HepG2 (cell line): ENCODE measurements at regions not wholly inside any gene's neighbourhood (a gene's known extent, or its start where the extent isn't known, plus 50 kb on each side); places are given as distances from the start of the nearest gene placed in this dataset.

Source experiments
- ATAD3A ChIP-seq: sonication (generic); formaldehyde crosslinking; IDR thresholded peaks from 2 replicates; pipeline ENCODE4 v1.4.0; 2020; ENCODE audit warnings: missing genetic modification reagents
- BORCS8-MEF2B ChIP-seq: sonication (generic); formaldehyde crosslinking; IDR thresholded peaks from 2 replicates; pipeline ENCODE4 v1.8.0; 2022; ENCODE audit warnings: mild to moderate bottlenecking, missing genetic modification reagents
- CREM ChIP-seq, 2 experiments: sonication (generic) in 1 of 2; formaldehyde crosslinking in 1 of 2; IDR thresholded peaks; 2 replicates each; pipeline versions ENCODE4 v1.4.0 to v1.6.1; 2016 to 2020; ENCODE audit warnings: antibody characterized with exemption in 1 of 2, mild to moderate bottlenecking in 1 of 2, missing genetic modification reagents in 1 of 2
- GTF3A ChIP-seq: sonication (generic); formaldehyde crosslinking; conservative IDR thresholded peaks from 2 replicates; pipeline ENCODE4 v1.4.0; 2020; ENCODE audit warnings: mild to moderate bottlenecking, missing genetic modification reagents
- KLF11 ChIP-seq: IDR thresholded peaks from 2 replicates; pipeline ENCODE4 v1.6.1; 2016; ENCODE audit warnings: missing compliant biosample characterization
- KLF12 ChIP-seq: sonication (generic); formaldehyde crosslinking; IDR thresholded peaks from 2 replicates; pipeline ENCODE4 v1.4.0; 2020; ENCODE audit warnings: missing genetic modification reagents, borderline replicate concordance
- MAFF ChIP-seq: IDR thresholded peaks from 2 replicates; pipeline ENCODE4 v1.6.1; 2011; ENCODE audit warnings: low read depth, low read length, improper control_type of control experiment
- SP5 ChIP-seq: IDR thresholded peaks from 2 replicates; pipeline ENCODE4 v1.6.1; 2016; ENCODE audit warnings: low read depth, borderline replicate concordance
- ZNF296 ChIP-seq: sonication (generic); formaldehyde crosslinking; conservative IDR thresholded peaks from 2 replicates; pipeline ENCODE4 v1.5.0; 2020; ENCODE audit warnings: mild to moderate bottlenecking, missing genetic modification reagents
- ZNF619 ChIP-seq: sonication (generic); formaldehyde crosslinking; IDR thresholded peaks from 2 replicates; pipeline ENCODE4 v1.4.0; 2020; ENCODE audit warnings: mild to moderate bottlenecking, missing genetic modification reagents
- ZNF672 ChIP-seq: sonication (generic); formaldehyde crosslinking; IDR thresholded peaks from 2 replicates; pipeline ENCODE4 v1.8.1; 2022; ENCODE audit warnings: missing genetic modification reagents
- ZSCAN9 ChIP-seq: IDR thresholded peaks from 2 replicates; pipeline ENCODE4 v1.6.1; 2016; ENCODE audit warnings: borderline replicate concordance
- TF ChIP-seq, protein P1 (sequence below): sonication (generic); formaldehyde crosslinking; IDR thresholded peaks from 2 replicates; pipeline ENCODE4 v1.4.0; 2020; ENCODE audit warnings: missing genetic modification reagents
- TF ChIP-seq, protein P2 (sequence below), 2 experiments: fragments of 450-650 bp in 1 of 2; sonication (generic) in 1 of 2; formaldehyde crosslinking; IDR thresholded peaks; 2 replicates each; pipeline versions ENCODE4 v1.5.0 to v1.8.0; 2020 to 2022; ENCODE audit warnings: mild to moderate bottlenecking in 1 of 2, missing genetic modification reagents in 1 of 2
- TF ChIP-seq, protein P3 (sequence below): sonication (generic); formaldehyde crosslinking; IDR thresholded peaks from 2 replicates; pipeline ENCODE4 v1.4.0; 2020; ENCODE audit warnings: missing genetic modification reagents
- TF ChIP-seq, protein P4 (sequence below): sonication (generic); formaldehyde crosslinking; IDR thresholded peaks from 2 replicates; pipeline ENCODE4 v1.4.0; 2020; ENCODE audit warnings: low read depth, mild to moderate bottlenecking, missing genetic modification reagents
- TF ChIP-seq, protein P5 (sequence below): sonication (generic); formaldehyde crosslinking; IDR thresholded peaks from 2 replicates; pipeline ENCODE4 v1.8.0; 2022; ENCODE audit warnings: mild to moderate bottlenecking, missing genetic modification reagents

DNA sequence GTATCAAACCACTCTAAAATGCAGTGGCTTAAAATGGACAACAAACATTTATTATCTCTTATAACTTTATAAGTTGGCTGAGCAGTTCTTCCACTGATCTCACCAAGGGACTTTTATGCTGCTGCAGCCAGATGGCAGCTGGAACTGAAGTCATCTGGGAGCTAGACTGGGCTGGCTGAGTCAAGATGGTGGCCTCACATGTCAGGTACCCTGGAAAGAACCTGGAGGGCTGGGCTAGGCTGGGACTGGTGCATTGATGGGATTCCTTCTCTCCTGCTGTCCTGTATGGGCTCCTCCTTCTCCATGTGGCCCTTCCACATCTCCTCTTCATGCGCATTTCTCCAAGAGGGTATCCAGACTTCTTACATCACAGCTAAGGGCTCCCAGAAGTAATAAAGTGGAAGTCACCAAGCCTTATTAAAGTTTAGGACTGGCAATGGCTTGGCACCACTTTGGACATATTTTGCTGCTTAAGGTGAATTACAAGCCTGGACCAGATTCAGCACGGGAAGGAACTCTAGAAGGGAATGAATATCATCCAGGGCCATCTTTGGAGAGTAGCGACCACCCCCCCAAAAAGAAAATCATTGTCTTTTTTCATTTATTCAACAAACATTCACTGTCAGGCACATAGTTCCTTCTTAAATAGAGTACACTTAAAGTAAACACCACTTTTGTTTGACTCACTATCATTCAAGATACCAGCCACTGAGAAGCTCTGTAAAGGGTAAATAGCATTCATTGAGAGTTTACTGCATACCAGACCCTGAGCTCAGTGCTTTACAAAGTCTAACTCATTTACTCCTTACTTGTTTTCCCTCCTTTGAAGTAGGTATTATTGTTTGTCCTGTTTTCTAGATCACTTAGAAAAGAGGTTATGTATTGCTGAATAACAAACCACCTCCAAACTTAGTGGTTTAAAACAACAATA is 138.0 kb downstream of the ZFP36L2 start (continued):
- TF ChIP-seq ZNF296 (CRISPR knock-in tag): no peak
- TF ChIP-seq, protein P1, sequence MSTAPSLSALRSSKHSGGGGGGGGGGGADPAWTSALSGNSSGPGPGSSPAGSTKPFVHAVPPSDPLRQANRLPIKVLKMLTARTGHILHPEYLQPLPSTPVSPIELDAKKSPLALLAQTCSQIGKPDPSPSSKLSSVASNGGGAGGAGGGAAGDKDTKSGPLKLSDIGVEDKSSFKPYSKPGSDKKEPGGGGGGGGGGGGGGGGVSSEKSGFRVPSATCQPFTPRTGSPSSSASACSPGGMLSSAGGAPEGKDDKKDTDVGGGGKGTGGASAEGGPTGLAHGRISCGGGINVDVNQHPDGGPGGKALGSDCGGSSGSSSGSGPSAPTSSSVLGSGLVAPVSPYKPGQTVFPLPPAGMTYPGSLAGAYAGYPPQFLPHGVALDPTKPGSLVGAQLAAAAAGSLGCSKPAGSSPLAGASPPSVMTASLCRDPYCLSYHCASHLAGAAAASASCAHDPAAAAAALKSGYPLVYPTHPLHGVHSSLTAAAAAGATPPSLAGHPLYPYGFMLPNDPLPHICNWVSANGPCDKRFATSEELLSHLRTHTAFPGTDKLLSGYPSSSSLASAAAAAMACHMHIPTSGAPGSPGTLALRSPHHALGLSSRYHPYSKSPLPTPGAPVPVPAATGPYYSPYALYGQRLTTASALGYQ (CRISPR knock-in tag): peak; percentile 85
- no peak for TF ChIP-seq ZNF619 (CRISPR knock-in tag)
- TF ChIP-seq, protein P2, sequence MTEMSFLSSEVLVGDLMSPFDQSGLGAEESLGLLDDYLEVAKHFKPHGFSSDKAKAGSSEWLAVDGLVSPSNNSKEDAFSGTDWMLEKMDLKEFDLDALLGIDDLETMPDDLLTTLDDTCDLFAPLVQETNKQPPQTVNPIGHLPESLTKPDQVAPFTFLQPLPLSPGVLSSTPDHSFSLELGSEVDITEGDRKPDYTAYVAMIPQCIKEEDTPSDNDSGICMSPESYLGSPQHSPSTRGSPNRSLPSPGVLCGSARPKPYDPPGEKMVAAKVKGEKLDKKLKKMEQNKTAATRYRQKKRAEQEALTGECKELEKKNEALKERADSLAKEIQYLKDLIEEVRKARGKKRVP (CRISPR knock-in tag; IDR thresholded peaks at IDR 0.05): no peak
- no peak for TF ChIP-seq BORCS8-MEF2B (CRISPR knock-in tag)
- TF ChIP-seq ZSCAN9 (CRISPR knock-in tag): peak; percentile 61; the same call in 1 of the 2 replicates
- peak; percentile 87 for TF ChIP-seq CREM (IDR thresholded peaks at IDR 0.05)
- TF ChIP-seq CREM (CRISPR knock-in tag; IDR thresholded peaks at IDR 0.05): no peak
- no peak for TF ChIP-seq KLF11
- TF ChIP-seq KLF12 (CRISPR knock-in tag): no peak
- TF ChIP-seq ZNF672 (CRISPR knock-in tag): no peak
- TF ChIP-seq MAFF: no peak
- TF ChIP-seq, protein P3, sequence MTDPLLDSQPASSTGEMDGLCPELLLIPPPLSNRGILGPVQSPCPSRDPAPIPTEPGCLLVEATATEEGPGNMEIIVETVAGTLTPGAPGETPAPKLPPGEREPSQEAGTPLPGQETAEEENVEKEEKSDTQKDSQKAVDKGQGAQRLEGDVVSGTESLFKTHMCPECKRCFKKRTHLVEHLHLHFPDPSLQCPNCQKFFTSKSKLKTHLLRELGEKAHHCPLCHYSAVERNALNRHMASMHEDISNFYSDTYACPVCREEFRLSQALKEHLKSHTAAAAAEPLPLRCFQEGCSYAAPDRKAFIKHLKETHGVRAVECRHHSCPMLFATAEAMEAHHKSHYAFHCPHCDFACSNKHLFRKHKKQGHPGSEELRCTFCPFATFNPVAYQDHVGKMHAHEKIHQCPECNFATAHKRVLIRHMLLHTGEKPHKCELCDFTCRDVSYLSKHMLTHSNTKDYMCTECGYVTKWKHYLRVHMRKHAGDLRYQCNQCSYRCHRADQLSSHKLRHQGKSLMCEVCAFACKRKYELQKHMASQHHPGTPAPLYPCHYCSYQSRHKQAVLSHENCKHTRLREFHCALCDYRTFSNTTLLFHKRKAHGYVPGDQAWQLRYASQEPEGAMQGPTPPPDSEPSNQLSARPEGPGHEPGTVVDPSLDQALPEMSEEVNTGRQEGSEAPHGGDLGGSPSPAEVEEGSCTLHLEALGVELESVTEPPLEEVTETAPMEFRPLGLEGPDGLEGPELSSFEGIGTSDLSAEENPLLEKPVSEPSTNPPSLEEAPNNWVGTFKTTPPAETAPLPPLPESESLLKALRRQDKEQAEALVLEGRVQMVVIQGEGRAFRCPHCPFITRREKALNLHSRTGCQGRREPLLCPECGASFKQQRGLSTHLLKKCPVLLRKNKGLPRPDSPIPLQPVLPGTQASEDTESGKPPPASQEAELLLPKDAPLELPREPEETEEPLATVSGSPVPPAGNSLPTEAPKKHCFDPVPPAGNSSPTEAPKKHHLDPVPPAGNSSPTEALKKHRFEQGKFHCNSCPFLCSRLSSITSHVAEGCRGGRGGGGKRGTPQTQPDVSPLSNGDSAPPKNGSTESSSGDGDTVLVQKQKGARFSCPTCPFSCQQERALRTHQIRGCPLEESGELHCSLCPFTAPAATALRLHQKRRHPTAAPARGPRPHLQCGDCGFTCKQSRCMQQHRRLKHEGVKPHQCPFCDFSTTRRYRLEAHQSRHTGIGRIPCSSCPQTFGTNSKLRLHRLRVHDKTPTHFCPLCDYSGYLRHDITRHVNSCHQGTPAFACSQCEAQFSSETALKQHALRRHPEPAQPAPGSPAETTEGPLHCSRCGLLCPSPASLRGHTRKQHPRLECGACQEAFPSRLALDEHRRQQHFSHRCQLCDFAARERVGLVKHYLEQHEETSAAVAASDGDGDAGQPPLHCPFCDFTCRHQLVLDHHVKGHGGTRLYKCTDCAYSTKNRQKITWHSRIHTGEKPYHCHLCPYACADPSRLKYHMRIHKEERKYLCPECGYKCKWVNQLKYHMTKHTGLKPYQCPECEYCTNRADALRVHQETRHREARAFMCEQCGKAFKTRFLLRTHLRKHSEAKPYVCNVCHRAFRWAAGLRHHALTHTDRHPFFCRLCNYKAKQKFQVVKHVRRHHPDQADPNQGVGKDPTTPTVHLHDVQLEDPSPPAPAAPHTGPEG (CRISPR knock-in tag): 0 out of 2 replicates have a peak, but pooled peaks have one; percentile 54
- peak; percentile 63; the same call in 1 of the 2 replicates for TF ChIP-seq SP5
- TF ChIP-seq GTF3A (CRISPR knock-in tag): no peak
- TF ChIP-seq, protein P4, sequence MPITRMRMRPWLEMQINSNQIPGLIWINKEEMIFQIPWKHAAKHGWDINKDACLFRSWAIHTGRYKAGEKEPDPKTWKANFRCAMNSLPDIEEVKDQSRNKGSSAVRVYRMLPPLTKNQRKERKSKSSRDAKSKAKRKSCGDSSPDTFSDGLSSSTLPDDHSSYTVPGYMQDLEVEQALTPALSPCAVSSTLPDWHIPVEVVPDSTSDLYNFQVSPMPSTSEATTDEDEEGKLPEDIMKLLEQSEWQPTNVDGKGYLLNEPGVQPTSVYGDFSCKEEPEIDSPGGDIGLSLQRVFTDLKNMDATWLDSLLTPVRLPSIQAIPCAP (CRISPR knock-in tag): no peak
- no peak for TF ChIP-seq ATAD3A
- TF ChIP-seq, protein P5, sequence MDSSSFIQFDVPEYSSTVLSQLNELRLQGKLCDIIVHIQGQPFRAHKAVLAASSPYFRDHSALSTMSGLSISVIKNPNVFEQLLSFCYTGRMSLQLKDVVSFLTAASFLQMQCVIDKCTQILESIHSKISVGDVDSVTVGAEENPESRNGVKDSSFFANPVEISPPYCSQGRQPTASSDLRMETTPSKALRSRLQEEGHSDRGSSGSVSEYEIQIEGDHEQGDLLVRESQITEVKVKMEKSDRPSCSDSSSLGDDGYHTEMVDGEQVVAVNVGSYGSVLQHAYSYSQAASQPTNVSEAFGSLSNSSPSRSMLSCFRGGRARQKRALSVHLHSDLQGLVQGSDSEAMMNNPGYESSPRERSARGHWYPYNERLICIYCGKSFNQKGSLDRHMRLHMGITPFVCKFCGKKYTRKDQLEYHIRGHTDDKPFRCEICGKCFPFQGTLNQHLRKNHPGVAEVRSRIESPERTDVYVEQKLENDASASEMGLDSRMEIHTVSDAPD (CRISPR knock-in tag): 0 out of 2 replicates have a peak, but pooled peaks have one; percentile 15
